HG02852 (cell line): ENCODE measurements at regions not wholly inside any gene's neighbourhood (a gene's known extent, or its start where the extent isn't known, plus 50 kb on each side); places are given as distances from the start of the nearest gene placed in this dataset.
A peak's percentile ranks its signal among the peaks of the same experiment; 100 is the strongest.

Experiments used
- ATAC-seq: cut with Tn5 transposase; IDR thresholded peaks from one replicate; pipeline ENCODE4 v1.9.1; 2021; ENCODE audit warnings: mild to moderate bottlenecking, moderate library complexity; ENCODE audit not compliant: unreplicated experiment

GRCh38 chr13:79681069-79681468 lies 200.1 kb downstream of the NDFIP2 start:
- ATAC-seq: no peak

GRCh38 chr13:79680485-79680884 lies 199.5 kb downstream of the NDFIP2 start:
- ATAC-seq: no peak

- peak; percentile 74 for ATAC-seq
Measured at GRCh38 chr13:79679334-79679733, 198.4 kb downstream of the NDFIP2 start.

- no peak for ATAC-seq
Measured at GRCh38 chr13:79678100-79678499, 197.1 kb downstream of the NDFIP2 start.

- no peak for ATAC-seq
Measured at GRCh38 chr13:79675931-79676660, 195.1 kb downstream of the NDFIP2 start.

GRCh38 chr13:79674765-79675515 lies 194.0 kb downstream of the NDFIP2 start:
- no peak for ATAC-seq

- ATAC-seq: no peak
Measured at GRCh38 chr13:79673993-79674377, 193.0 kb downstream of the NDFIP2 start.

- ATAC-seq: no peak
Measured at GRCh38 chr13:79673310-79673992, 192.5 kb downstream of the NDFIP2 start.

GRCh38 chr13:79671420-79671819 lies 190.5 kb downstream of the NDFIP2 start:
- ATAC-seq: no peak

- ATAC-seq: no peak
Measured at GRCh38 chr13:79668201-79668752, 187.3 kb downstream of the NDFIP2 start.

GRCh38 chr13:79667771-79668170 lies 186.8 kb downstream of the NDFIP2 start:
- no peak for ATAC-seq

- no peak for ATAC-seq
Measured at GRCh38 chr13:79663977-79664636, 183.2 kb downstream of the NDFIP2 start.

GRCh38 chr13:79663435-79663834 lies 182.5 kb downstream of the NDFIP2 start:
- ATAC-seq: no peak

- no peak for ATAC-seq
Measured at GRCh38 chr13:79662882-79663281, 181.9 kb downstream of the NDFIP2 start.

GRCh38 chr13:79660361-79660760 lies 179.4 kb downstream of the NDFIP2 start:
- peak; percentile 72 for ATAC-seq

GRCh38 chr13:79659121-79659521 lies 178.2 kb downstream of the NDFIP2 start:
- ATAC-seq: no peak

- no peak for ATAC-seq
Measured at GRCh38 chr13:79658333-79658975, 177.5 kb downstream of the NDFIP2 start.

GRCh38 chr13:79655509-79655908 lies 174.6 kb downstream of the NDFIP2 start:
- no peak for ATAC-seq

GRCh38 chr13:79654520-79654919 lies 173.6 kb downstream of the NDFIP2 start:
- ATAC-seq: no peak

- ATAC-seq: no peak
Measured at GRCh38 chr13:79650688-79651087, 169.7 kb downstream of the NDFIP2 start.
